ENCODE measurements at regions not wholly inside any gene's neighbourhood (a gene's known extent, or its start where the extent isn't known, plus 50 kb on each side); places are given as distances from the start of the nearest gene placed in this dataset.
"Not testable (repeated sequence)": the region's sequence is repeated elsewhere in the genome, so short reads cannot be mapped to it uniquely, and the experiment has no call there.

GRCh38 chr14:81738946-81739659 is 205.4 kb upstream of the SEL1L start:
- no peak for DNase-seq (ENCODE audit: low read depth, low spot score)

- no peak for DNase-seq (ENCODE audit: low read depth, low spot score)
Observed at GRCh38 chr14:81743605-81744004, 210.0 kb upstream of the SEL1L start.

- no peak for DNase-seq (ENCODE audit: low read depth, low spot score)
Observed at GRCh38 chr14:81751198-81751597, 217.5 kb upstream of the SEL1L start.

GRCh38 chr14:81759541-81759940 is 225.9 kb upstream of the SEL1L start:
- DNase-seq (ENCODE audit: low read depth, low spot score): no peak

GRCh38 chr14:81765651-81766275 is 232.1 kb upstream of the SEL1L start:
- no peak for DNase-seq (ENCODE audit: low read depth, low spot score)

GRCh38 chr14:81766321-81766915 is 232.8 kb upstream of the SEL1L start:
- DNase-seq (ENCODE audit: low read depth, low spot score): no peak

GRCh38 chr14:81767266-81767995 is 233.8 kb upstream of the SEL1L start:
- DNase-seq (ENCODE audit: low read depth, low spot score): no peak

- DNase-seq (ENCODE audit: low read depth, low spot score): no peak
Observed at GRCh38 chr14:81771651-81772275, 238.1 kb upstream of the SEL1L start.

GRCh38 chr14:81772381-81772780 is 238.7 kb upstream of the SEL1L start:
- DNase-seq (ENCODE audit: low read depth, low spot score): no peak

- no peak for DNase-seq (ENCODE audit: low read depth, low spot score)
Observed at GRCh38 chr14:81776531-81776930, 242.9 kb upstream of the SEL1L start.

- DNase-seq (ENCODE audit: low read depth, low spot score): not testable (repeated sequence)
Observed at GRCh38 chr14:81781798-81782197, 248.1 kb upstream of the SEL1L start.

GRCh38 chr14:81784084-81784483 is 250.4 kb upstream of the SEL1L start:
- no peak for DNase-seq (ENCODE audit: low read depth, low spot score)

GRCh38 chr14:81797315-81797714 is 263.7 kb upstream of the SEL1L start:
- DNase-seq (ENCODE audit: low read depth, low spot score): no peak

GRCh38 chr14:81801921-81802320 is 268.3 kb upstream of the SEL1L start:
- no peak for DNase-seq (ENCODE audit: low read depth, low spot score)

- no peak for DNase-seq (ENCODE audit: low read depth, low spot score)
Observed at GRCh38 chr14:81802341-81802740, 268.7 kb upstream of the SEL1L start.

- no peak for DNase-seq (ENCODE audit: low read depth, low spot score)
Observed at GRCh38 chr14:81805785-81806184, 272.1 kb upstream of the SEL1L start.

GRCh38 chr14:81811705-81812269 is 278.1 kb upstream of the SEL1L start:
- DNase-seq (ENCODE audit: low read depth, low spot score): no peak

- DNase-seq (ENCODE audit: low read depth, low spot score): no peak
Observed at GRCh38 chr14:81818271-81818670, 284.6 kb upstream of the SEL1L start.

GRCh38 chr14:81819344-81819743 is 285.7 kb upstream of the SEL1L start:
- no peak for DNase-seq (ENCODE audit: low read depth, low spot score)

- DNase-seq (ENCODE audit: low read depth, low spot score): no peak
Observed at GRCh38 chr14:81819910-81820309, 286.3 kb upstream of the SEL1L start.

GRCh38 chr14:81826081-81826480 is 292.4 kb upstream of the SEL1L start:
- no peak for DNase-seq (ENCODE audit: low read depth, low spot score)
